HL-60/S4 treated with retinoic acid at 250 ng/mL for 4 days and 3 days (cell line): ENCODE measurements at regions not wholly inside any gene's neighbourhood (a gene's known extent, or its start where the extent isn't known, plus 50 kb on each side); places are given as distances from the start of the nearest gene placed in this dataset.

Experiments used
- in situ Hi-C: fragments of 300-500 bp; cut with MboI; formaldehyde crosslinking; loops from 2 replicates; pipeline ENCODE4 v1.7.0; 2022; ENCODE audit warnings: low sequenced_read_pairs

- in situ Hi-C loops, result no loop called here
These were observed 147.8 kb downstream of the EN1 start for GRCh38 chr2:118699447-118700175.

GRCh38 chr2:118698564-118698963 lies 148.9 kb downstream of the EN1 start:
- in situ Hi-C loops, result no loop called here

- in situ Hi-C loops, result no loop called here
These were observed 149.7 kb downstream of the EN1 start for GRCh38 chr2:118697781-118698180.

DNA sequence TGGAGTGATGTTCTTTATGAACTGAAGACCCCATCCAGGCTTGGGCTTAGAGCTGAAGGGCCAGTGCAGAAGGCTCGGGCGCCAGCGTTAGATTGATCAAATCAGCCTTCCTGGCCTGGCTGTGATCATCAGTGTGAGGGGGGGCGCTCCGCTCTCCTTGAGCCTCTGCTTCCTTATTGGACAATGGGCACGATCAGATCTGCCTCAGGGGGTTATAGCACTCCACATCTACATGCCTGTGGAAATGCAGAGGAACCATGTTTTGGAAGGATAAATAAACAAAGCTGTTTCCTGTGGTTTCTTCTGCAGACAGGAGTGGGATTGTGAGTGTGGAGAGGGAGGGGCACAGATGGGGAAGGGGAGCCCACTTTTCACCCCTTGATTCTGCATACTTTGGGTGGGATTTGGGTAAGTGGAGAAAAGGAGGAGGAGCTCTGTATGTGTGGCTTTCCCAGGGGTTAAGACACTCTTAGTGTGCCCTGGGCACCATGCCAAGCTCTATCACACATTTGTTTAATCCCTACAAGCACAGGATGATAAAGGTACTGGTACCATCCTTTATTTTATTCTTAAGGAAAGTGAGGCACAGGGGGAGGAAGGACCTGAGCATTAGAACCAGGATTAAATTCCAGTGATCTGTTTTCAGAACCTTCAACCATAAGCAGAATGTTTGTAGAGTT lies 150.5 kb downstream of the EN1 start:
- in situ Hi-C loops, result no loop called here

- in situ Hi-C loops, result no loop called here
These were observed 154.1 kb downstream of the EN1 start for GRCh38 chr2:118693287-118693822.

GRCh38 chr2:118689874-118690273 lies 157.6 kb downstream of the EN1 start:
- in situ Hi-C loops, result no loop called here

- in situ Hi-C loops, result no loop called here
These were observed 158.0 kb downstream of the EN1 start for GRCh38 chr2:118689456-118689855.

DNA sequence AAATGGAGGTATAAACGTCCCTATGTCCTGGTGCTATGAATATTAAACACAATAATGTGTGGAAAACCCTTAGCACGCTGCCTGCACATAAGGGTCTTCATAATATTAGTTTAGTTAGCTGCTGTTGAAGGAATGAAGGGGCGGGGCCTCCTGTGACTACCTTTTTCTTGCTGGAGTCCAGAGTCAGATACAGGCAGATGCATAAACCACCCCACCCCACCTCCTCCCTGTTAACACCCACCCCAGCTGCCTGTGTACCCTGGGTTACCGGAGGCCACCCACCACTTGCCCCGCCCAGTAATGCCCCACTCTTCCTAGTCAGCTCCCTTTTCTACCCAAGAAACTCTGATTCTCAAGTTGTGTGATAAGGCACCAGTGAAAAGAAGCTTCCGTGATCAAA lies 158.4 kb downstream of the EN1 start:
- in situ Hi-C loops, result no loop called here

GRCh38 chr2:118687698-118688097 lies 159.8 kb downstream of the EN1 start:
- in situ Hi-C loops, result no loop called here

DNA sequence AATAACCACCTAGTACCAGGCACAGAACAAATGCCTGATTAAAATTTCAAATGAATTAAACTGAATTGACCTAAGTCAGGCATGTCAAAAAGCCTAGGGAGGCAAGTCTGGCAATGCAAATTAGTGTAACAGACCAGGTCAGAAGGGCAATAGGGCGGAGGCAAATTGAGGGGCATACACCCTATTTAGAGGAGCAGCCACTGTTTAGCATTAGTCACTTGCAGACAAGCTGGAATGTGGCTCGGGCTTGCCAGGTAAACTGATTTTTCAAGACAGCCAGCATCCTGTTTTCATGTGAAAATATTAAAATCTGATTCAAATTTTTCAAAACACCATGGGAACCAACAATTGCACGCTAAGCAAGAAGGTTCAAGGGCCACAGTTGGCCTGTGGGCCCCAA lies 160.3 kb downstream of the EN1 start:
- in situ Hi-C loops, result no loop called here

- in situ Hi-C loops, result no loop called here
These were observed 161.1 kb downstream of the EN1 start for GRCh38 chr2:118686346-118686745.

DNA sequence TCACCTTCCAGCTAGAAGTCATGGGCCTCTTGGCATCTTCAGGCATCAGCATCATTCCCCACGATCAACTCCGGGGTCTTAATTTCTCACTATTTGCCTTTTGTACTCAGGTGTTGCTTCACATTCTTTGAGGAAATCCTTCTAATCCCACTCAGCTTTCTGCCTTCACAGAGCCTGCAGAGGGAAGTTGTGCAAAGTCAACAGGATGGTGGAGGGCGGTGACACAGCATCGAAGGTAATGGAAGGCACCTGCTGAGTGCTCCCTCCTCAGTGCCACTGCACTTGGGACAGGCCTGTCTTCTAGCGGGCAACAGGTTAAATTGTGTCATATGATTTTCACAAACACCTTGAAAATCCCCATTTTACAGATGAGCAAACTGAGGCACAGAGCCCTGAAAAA lies 164.0 kb downstream of the EN1 start:
- in situ Hi-C loops, result no loop called here

DNA sequence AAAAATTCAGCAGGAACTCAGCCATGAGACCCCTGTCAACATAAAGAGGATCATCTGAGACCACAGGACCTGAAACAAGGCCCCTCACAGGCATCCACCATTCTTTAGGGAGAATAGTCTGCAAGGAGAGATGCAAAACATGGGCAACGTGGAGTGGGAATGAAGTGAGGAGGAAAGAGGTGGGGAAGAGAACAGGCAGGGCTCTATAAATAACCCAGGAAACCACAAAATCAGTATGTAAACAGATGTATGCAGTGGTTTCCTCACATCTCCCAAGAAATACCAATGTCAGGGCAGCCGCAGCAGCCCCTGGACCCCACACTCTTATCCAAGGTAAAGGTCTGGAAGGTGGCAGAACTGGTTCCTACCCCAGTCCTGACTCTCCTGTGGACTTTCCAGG lies 168.5 kb downstream of the EN1 start:
- in situ Hi-C loops, result no loop called here

DNA sequence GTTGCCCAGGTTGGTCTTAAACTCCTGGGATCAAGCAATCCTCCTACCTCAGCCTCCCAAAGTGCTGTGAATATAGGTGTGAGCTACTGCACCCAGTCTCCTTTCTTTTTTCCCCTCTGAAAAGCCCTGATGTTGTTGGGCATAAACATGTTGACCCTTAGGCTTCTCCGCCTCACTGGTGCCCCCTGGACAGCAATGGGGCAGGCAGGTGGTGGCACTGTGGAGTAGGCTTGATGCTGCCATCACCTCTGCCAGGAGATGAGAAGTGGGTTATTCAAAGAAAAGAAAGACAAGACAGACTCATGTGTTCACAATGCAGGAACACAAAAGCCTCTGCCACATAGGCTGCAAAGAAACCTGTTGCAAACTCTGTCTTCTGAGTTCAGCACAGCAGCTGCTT lies 169.9 kb downstream of the EN1 start:
- in situ Hi-C loops, result no loop called here

- in situ Hi-C loops, result no loop called here
These were observed 171.9 kb downstream of the EN1 start for GRCh38 chr2:118675531-118675930.

GRCh38 chr2:118672571-118673158 lies 174.8 kb downstream of the EN1 start:
- in situ Hi-C loops, result no loop called here

GRCh38 chr2:118671701-118672454 lies 175.6 kb downstream of the EN1 start:
- in situ Hi-C loops, result no loop called here

DNA sequence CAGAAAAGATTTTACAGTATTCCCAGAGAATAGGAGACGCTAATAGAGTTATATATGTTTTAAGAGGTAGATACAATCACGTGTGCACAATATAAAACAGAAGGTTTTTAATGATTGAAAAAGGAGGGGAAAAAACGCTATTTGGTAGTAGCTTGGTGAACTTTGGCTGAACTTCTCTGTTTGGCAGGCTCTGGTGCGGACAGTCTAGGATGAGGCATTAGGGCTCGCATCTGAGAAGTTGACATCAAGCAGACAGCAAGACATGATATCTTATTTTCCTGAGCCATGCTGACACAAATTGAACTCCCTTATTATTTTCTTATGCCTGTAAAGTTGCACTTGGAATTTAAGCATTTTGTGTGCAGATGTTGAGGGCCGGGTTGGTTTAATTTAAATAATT lies 176.6 kb downstream of the EN1 start:
- in situ Hi-C loops, result no loop called here

- in situ Hi-C loops, result no loop called here
These were observed 177.2 kb downstream of the EN1 start for GRCh38 chr2:118670276-118670675.

DNA sequence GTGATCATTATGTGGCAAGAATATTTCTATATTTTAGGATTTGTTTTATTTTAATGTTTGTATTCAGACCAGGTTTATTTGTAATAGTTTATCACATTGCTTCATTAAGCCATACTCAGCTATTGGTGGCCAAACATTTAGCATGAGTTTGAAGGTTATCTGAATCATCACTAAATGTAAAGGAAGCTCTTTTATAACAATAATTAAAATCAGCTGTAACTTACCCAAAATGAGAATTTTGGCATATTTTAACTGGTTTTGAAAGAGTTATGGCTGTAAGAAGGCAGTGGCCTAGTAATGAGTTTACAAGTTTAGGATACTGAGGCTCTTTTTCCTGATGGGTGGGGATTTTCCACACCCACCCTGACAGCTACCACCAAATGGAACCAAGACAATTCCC lies 177.8 kb downstream of the EN1 start:
- in situ Hi-C loops, result no loop called here
